K562 (cell line): ENCODE measurements at regions not wholly inside any gene's neighbourhood (a gene's known extent, or its start where the extent isn't known, plus 50 kb on each side); places are given as distances from the start of the nearest gene placed in this dataset.

Source experiments
- ATAC-seq: fragments of 200-7000 bp; cut with Tn5 transposase; 3 replicates; pipeline ENCODE4 v1.9.1; 2020; ENCODE audit warnings: moderate library complexity
- BruUV-seq: library from RNA; stranded (reverse); fragments of 400-500 nt; replicated peaks from 2 replicates; lab custom pipeline; 2021; lab: Mats Ljungman, UMichigan
- CTCF ChIA-PET: fragments of 300-600 bp; formaldehyde crosslinking; extraction: SDS; loops from one replicate; lab custom pipeline; 2021; ENCODE audit warnings: low intra/inter-chr PET ratio; lab: Yijun Ruan, JAX
- POLR2A ChIA-PET: fragments of 300-600, 350-650 bp; sonication (Branson Sonifier 250); formaldehyde crosslinking; extraction: SDS; loops from one replicate; lab custom pipeline; 2021; ENCODE audit warnings: antibody characterized with exemption, inconsistent platforms; lab: Yijun Ruan, JAX
- DNase-seq, 4 experiments: peaks; one replicate each; pipeline versions ENCODE4 v3.0.0 to v3.0.0-alpha.2; 2011 to 2018; ENCODE audit warnings: low spot score in 3 of 4, mixed read lengths in 3 of 4; ENCODE audit errors: extremely low read depth in 1 of 4
- FAIRE-seq: peaks from 2 replicates; lab custom pipeline; 2011; peaks lifted over from hg19 to GRCh38; lab: Jason Lieb, UNC
- H2AFZ ChIP-seq: 2 replicates; pipeline ENCODE4 v1.6.0; 2011; ENCODE audit warnings: low read depth, low read length, control low read depth, inconsistent platforms
- H3K27ac ChIP-seq: fragments of 200-600 bp; 3 replicates; pipeline ENCODE4 v1.8.0; 2011; ENCODE audit warnings: low read depth, mild to moderate bottlenecking, control low read depth, inconsistent platforms, low read length, moderate library complexity, mixed read lengths; ENCODE audit errors: extremely low read depth
- H3K27me3 ChIP-seq, 2 experiments: fragments of 300-600 bp in 1 of 2; 2 replicates in 1 of 2; 3 replicates in 1 of 2; pipeline versions ENCODE4 v1.6.0 to v1.8.0; 2011; ENCODE audit warnings: inconsistent platforms in 2 of 2, low read length in 2 of 2, mild to moderate bottlenecking in 1 of 2, mixed read lengths in 1 of 2, moderate library complexity in 1 of 2; ENCODE audit not compliant: control insufficient read depth in 2 of 2, insufficient read depth in 2 of 2
- H3K36me3 ChIP-seq: fragments of 300-600 bp; 3 replicates; pipeline ENCODE4 v1.8.0; 2011; ENCODE audit warnings: mild to moderate bottlenecking, low read length, inconsistent platforms; ENCODE audit not compliant: control insufficient read depth, insufficient read depth
- H3K4me1 ChIP-seq, 2 experiments: fragments of 200-600 bp in 1 of 2; replicated peaks in 1 of 2; 2 replicates in 1 of 2; 3 replicates in 1 of 2; pipeline versions ENCODE4 v1.5.1 to v1.8.0; 2011; ENCODE audit warnings: inconsistent platforms in 2 of 2, low read length in 2 of 2, mild to moderate bottlenecking in 1 of 2, mixed read lengths in 1 of 2, moderate library complexity in 1 of 2; ENCODE audit not compliant: control insufficient read depth in 2 of 2, insufficient read depth in 2 of 2
- H3K4me2 ChIP-seq: 2 replicates; pipeline ENCODE4 v1.6.1; 2011; ENCODE audit warnings: low read length, control low read depth, inconsistent platforms, mixed read lengths; ENCODE audit not compliant: insufficient read depth
- H3K4me3 ChIP-seq: fragments of 200-600 bp; sonication (generic), shearing (Covaris generic); 2 replicates; pipeline ENCODE4 v1.5.1; 2016; ENCODE audit warnings: control low read depth, inconsistent platforms
- H3K79me2 ChIP-seq: fragments of 200-600 bp; 3 replicates; pipeline ENCODE4 v1.8.0; 2011; ENCODE audit warnings: low read length, inconsistent platforms; ENCODE audit not compliant: control insufficient read depth, insufficient read depth
- H3K9ac ChIP-seq, 2 experiments: 2 replicates each; pipeline versions ENCODE4 v1.6.0 to v1.6.1; 2011; ENCODE audit warnings: low read depth in 2 of 2, low read length in 2 of 2, control low read depth in 1 of 2, inconsistent platforms in 1 of 2, mild to moderate bottlenecking in 1 of 2, mixed read lengths in 1 of 2; ENCODE audit not compliant: insufficient read depth in 1 of 2
- H3K9me1 ChIP-seq: one replicate; pipeline ENCODE4 v1.6.0; 2011; ENCODE audit warnings: inconsistent platforms, mild to moderate bottlenecking, low read length, moderate library complexity; ENCODE audit not compliant: control insufficient read depth, insufficient read depth
- H3K9me3 ChIP-seq: replicated peaks from 2 replicates; pipeline ENCODE4 v1.5.1; 2011; ENCODE audit warnings: low read depth, low read length, inconsistent platforms; ENCODE audit not compliant: control insufficient read depth, insufficient read depth
- H4K20me1 ChIP-seq: replicated peaks from 2 replicates; pipeline ENCODE4 v1.6.1; 2011; ENCODE audit warnings: low read length, inconsistent platforms, mixed read lengths; ENCODE audit not compliant: control insufficient read depth, insufficient read depth
- ATF6 ChIP-seq: sonication (generic); formaldehyde crosslinking; IDR thresholded peaks from 2 replicates; pipeline ENCODE4 v1.4.0; 2020; ENCODE audit warnings: mild to moderate bottlenecking, missing genetic modification reagents
- MITF ChIP-seq: IDR thresholded peaks from 2 replicates; pipeline ENCODE4 v1.6.1; 2014; ENCODE audit warnings: antibody characterized with exemption
- NKRF ChIP-seq: fragments of 450-650 bp; IDR thresholded peaks from 2 replicates; pipeline ENCODE4 v1.6.1; 2016; ENCODE audit warnings: borderline replicate concordance
- PTRF ChIP-seq: fragments of 450-650 bp; IDR thresholded peaks from 2 replicates; pipeline ENCODE4 v1.6.1; 2016; ENCODE audit warnings: mild to moderate bottlenecking, missing genetic modification characterization, missing compliant biosample characterization
- REST ChIP-seq, 2 experiments: fragments of 450-650 bp; formaldehyde crosslinking in 1 of 2; IDR thresholded peaks; 2 replicates each; pipeline versions ENCODE4 v1.4.0 to v1.6.1; 2014 to 2020; ENCODE audit warnings: mild to moderate bottlenecking in 2 of 2, borderline replicate concordance in 1 of 2, low read depth in 1 of 2
- SRSF9 ChIP-seq: fragments of 200-400 bp; formaldehyde crosslinking; IDR thresholded peaks from 2 replicates; pipeline ENCODE4 v1.6.1; 2017; ENCODE audit warnings: low read depth, low read length, borderline replicate concordance
- ZNF121 ChIP-seq: sonication (generic); formaldehyde crosslinking; conservative IDR thresholded peaks from 2 replicates; pipeline ENCODE4 v1.8.0; 2022; ENCODE audit warnings: missing genetic modification reagents
- ZNF232 ChIP-seq: sonication (generic); formaldehyde crosslinking; IDR thresholded peaks from 2 replicates; pipeline ENCODE4 v1.8.0; 2022; ENCODE audit warnings: mild to moderate bottlenecking, missing genetic modification reagents
- ZNF24 ChIP-seq: fragments of 450-650 bp; IDR thresholded peaks from 2 replicates; pipeline ENCODE4 v1.6.1; 2016
- ZSCAN29 ChIP-seq: fragments of 450-650 bp; IDR thresholded peaks from 2 replicates; pipeline ENCODE4 v1.6.1; 2017
- WGBS: fragments of 100-300 bp; shearing (Covaris generic); methylation state at CpG from one replicate; pipeline ENCODE4 v1.1.6; 2016; ENCODE audit warnings: low coverage, mixed read lengths; ENCODE audit not compliant: insufficient coverage; ENCODE audit errors: missing lambda C conversion rate; 5-methylcytosine and 5-hydroxymethylcytosine counted together
- in situ Hi-C: fragments of 300-500 bp; cut with MboI; formaldehyde crosslinking; loops from 4 replicates; pipeline ENCODE4 v1.15.0; 2018; ENCODE audit warnings: inconsistent platforms, mixed read lengths
- intact Hi-C: fragments of 100-400 bp; cut with micrococcal nuclease; formaldehyde crosslinking; loops from 2 replicates; pipeline ENCODE4 v1.14.2; 2022

GRCh38 chr3:30554317-30554690 lies 52.1 kb upstream of the TGFBR2 start:
- Histone ChIP-seq H2AFZ (no peak overlapping the region), H3K27me3 (no peaks in the 10 kb centered on the region), H3K9me3 (0 out of 2 replicates have a peak, but pooled peaks cover 2% of the 10 kb centered on the region), H3K27ac (no peak overlapping the region), H3K9ac (no peak overlapping the region), H3K9me1 (no peaks in the 10 kb centered on the region), H3K4me1 (no peaks in the 10 kb centered on the region), H3K79me2 (no peaks in the 10 kb centered on the region), H3K4me2 (no peak overlapping the region), H3K4me3 (no peak overlapping the region), H3K36me3 (no peaks in the 10 kb centered on the region), H4K20me1 (no peaks in the 10 kb centered on the region)
- FAIRE-seq, result no peak
- POLR2A ChIA-PET, result no interaction called here
- in situ Hi-C loops, result no loop called here
- intact Hi-C loops, result no loop called here
- 0% methylated on average over 1 of the region's 1 CpG for whole genome bisulfite sequencing
- ATAC-seq, result no peak
- BruUV-seq, result no TSS peak
- CTCF ChIA-PET, result no interaction called here
- DNase-seq, result no peak
- TF ChIP-seq ZNF232 (CRISPR knock-in tag), result no peak
- TF ChIP-seq NKRF, result no peak
- no peak for TF ChIP-seq REST (IDR thresholded peaks at IDR 0.05; ENCODE audit: borderline replicate concordance)
- no peak for TF ChIP-seq REST (CRISPR knock-in tag; IDR thresholded peaks at IDR 0.05; ENCODE audit: low read depth)
- no peak for TF ChIP-seq ATF6
- TF ChIP-seq PTRF (tag), result no peak
- no peak for TF ChIP-seq ZNF24
- no peak for TF ChIP-seq ZNF121 (CRISPR knock-in tag)
- TF ChIP-seq SRSF9, result no peak
- TF ChIP-seq ZSCAN29, result no peak
- no peak for TF ChIP-seq MITF
